Effector CD8-positive, alpha-beta T cell (primary cell): ENCODE measurements at regions not wholly inside any gene's neighbourhood (a gene's known extent, or its start where the extent isn't known, plus 50 kb on each side); places are given as distances from the start of the nearest gene placed in this dataset.
"Not testable (repeated sequence)": the region's sequence is repeated elsewhere in the genome, so short reads cannot be mapped to it uniquely, and the experiment has no call there.

Experiments used
- DNase-seq: peaks from one replicate; lab custom pipeline; 2025; lab: John Stamatoyannopoulos, UW

DNA sequence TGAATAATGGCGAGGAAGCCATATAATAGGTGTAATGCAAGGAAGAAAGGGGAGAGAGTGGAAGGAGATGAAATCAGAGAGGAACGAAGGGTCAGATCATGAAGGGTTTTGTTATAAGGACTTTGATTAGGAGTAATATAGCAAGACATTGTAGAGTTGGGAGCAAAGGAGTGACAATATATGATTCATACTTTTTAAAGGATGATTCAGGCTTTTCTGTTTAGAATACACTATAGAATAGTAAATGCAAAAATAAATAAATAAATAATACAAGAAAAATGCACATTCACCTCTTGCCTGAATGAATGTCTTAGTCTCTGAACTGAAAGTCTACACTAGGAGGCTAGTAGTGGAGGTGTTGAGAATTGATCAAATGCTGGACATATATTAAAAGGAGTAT lies 1524.4 kb upstream of the AGA start:
- DNase-seq = no peak

GRCh38 chr4:178970433-178971140 lies 1528.3 kb upstream of the AGA start:
- no peak for DNase-seq

GRCh38 chr4:178976861-178977260 lies 1534.6 kb upstream of the AGA start:
- no peak for DNase-seq

GRCh38 chr4:178993306-178993705 lies 1551.1 kb upstream of the AGA start:
- no peak for DNase-seq

- DNase-seq = no peak
Measured at GRCh38 chr4:179001918-179002317, 1559.7 kb upstream of the AGA start.

DNA sequence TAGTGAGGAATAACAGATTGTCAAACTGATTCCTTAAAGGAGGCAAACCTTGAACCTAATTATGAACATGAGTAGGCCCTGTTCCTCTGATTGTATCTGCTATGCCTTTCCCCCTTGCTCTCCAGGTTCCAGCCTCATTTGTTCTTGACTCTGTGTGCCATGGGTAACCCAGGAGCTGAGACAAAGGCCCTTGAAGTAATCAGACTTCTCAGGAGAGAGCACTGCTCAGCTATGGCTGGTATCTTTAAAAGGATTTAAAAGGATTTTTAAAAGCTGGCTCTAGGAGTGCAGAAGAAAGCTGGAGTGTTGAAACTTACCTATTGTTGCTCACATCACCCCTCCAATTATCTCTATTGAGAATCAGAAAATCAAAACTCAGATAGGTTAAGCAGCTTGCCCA lies 1565.5 kb upstream of the AGA start:
- DNase-seq = no peak

DNA sequence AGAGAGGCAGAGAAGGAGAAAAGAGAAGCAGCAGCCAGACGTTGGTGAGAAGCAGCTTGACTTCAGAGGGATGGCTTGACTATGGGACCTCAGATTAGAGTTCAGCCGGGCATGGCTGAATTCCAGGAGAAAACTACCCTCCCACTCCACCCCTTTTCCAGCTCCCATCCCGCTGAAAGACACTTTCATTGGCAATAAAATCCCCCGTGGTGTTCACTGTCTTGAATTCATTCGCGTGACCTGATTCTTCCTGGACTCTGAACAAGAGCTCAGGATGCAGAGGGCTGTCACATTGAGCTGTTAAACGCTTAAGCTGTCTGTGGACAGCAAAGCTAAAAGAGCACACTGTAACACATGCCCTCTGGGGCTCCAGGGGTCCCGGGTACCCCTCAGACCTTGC lies 1575.3 kb upstream of the AGA start:
- no peak for DNase-seq

GRCh38 chr4:179027569-179027968 lies 1585.3 kb upstream of the AGA start:
- no peak for DNase-seq

DNA sequence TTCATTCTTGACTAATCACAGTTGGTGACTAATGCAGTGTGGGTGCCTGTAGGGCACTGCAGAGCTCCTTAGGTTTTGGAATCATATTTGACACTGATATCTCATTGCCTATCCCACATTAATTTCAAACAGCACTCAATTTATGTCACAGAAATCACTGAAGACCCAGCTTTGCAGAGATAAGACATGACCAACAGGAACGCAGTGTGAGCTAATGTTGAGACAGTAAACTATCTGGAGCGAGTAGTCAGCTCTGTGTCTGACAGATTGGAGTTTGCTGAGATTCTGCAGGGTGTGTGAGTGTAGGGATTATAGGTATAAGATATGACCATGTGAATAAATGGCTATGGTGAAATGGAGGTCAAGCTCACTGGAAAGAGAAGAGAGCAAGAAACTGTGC lies 1586.1 kb upstream of the AGA start:
- DNase-seq = no peak

DNA sequence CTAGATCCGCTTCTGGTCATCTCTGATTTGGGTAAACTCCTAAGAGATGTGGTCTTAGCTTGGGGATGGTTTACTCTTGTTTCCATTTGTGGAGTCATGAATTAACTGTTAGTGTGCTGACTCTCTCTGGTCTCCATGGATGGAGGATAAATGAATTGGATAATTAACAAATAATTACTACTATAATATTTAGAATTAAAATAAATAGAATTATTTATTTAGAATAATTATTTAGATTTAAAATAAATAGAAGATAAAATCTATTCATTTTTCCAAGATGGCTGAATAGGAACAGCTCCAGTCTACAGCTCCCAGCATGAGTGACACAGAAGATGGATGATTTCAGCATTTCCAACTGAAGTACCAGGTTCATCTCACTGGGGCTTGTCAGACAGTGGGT lies 1587.4 kb upstream of the AGA start:
- no peak for DNase-seq

- no peak for DNase-seq
Measured at GRCh38 chr4:179040259-179040658, 1598.0 kb upstream of the AGA start.

- no peak for DNase-seq
Measured at GRCh38 chr4:179048839-179049453, 1606.7 kb upstream of the AGA start.

DNA sequence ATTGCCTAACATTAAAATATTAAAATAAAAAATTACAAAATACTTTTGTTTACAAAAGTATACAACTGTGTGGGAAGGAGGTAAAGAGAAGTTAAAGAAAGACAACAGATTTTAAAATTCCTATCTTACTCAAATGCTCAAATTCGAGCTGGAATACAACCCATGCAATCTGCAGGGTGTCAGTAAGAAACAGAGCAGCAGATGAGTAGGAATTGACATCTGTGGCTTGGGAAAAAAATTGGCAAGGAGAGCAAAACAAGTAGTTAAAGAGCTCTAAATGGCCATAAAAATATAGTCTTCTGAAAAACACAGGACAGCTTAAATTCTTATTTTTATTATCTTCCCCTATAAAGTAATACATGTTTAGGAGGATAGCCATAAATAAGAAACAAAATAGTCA lies 1609.0 kb upstream of the AGA start:
- DNase-seq = no peak

DNA sequence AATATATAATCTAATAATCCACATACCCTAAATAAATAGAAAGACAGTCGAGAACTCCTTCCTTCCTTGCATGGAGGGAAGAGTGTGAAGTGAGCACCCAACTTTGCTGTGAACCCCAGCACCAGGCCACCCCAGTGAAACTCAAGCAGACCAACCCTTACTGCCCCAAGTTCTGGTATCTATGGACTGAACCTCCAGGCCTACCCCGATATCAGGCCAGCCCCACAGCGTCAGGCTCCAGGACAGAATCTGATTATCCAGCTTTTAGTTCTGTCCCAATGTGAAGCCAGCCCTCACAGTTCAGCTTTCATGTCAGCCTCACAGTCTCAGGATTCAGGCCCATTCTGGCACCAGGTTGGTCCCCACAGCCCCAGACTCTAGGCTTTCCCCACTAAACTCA lies 1617.2 kb upstream of the AGA start:
- no peak for DNase-seq

GRCh38 chr4:179066254-179066653 lies 1624.0 kb upstream of the AGA start:
- DNase-seq = not testable (repeated sequence)

- DNase-seq = no peak
Measured at GRCh38 chr4:179071131-179071530, 1628.9 kb upstream of the AGA start.

- no peak for DNase-seq
Measured at GRCh38 chr4:179076865-179077264, 1634.6 kb upstream of the AGA start.

GRCh38 chr4:179095585-179096221 lies 1653.5 kb upstream of the AGA start:
- no peak for DNase-seq

DNA sequence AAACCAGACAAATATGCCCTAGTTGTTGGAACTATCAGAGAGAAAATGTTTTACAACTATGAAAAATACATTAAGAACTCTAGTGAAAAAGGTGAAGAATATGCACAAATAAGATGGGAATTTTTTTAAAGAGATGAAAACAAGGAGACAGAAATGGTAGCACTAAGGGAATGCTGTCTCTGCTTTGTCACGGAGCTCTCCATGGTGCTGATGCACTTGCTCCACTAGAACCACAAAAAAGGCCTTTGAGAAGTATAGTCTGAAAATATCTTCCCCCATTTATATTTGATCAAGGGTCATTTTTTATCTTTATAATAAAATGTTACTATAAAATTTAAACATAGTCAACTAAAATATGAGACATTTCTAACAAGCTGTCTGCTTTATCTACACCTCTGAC lies 1655.5 kb upstream of the AGA start:
- DNase-seq = no peak

DNA sequence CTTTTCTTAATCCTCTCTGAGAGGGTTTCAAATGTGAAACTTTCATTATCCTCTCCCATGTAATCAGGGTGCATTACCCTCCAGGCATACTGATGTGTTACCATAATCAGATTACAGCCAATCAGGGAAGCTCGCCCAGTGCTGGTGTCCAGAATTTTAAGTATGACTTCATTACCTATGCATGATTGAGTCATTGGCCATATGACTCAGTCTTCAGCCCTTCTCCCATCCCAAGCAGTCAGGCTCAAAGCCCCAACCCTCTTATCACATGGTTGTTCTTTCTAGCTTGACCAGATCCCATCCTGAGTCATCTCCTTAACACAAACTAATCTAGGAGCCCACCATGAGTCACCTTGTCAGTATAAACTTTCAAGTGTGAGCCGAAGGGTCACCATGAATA lies 1668.1 kb upstream of the AGA start:
- DNase-seq = no peak

DNA sequence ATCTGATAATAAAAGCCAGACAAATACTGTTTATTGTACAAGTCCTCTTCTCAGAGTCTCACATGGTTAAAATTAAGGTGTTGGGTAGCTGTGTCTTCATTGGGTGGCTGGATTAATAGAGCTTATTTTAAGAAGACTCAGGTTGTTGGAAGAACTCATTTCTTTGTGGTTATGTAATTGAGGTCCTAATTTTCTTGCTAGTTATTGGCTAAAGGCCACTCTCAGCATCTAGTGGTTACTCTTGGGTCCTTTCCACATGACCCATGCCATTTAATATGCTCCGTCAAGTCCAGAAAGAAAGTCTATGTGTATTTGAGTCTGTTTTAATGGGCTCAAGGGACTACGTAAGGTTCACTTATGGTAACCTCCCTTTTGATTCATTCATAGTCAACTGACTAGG lies 1668.6 kb upstream of the AGA start:
- no peak for DNase-seq

- DNase-seq = no peak
Measured at GRCh38 chr4:179112441-179113170, 1670.4 kb upstream of the AGA start.

- no peak for DNase-seq
Measured at GRCh38 chr4:179114615-179115014, 1672.4 kb upstream of the AGA start.
